ENCODE measurements at regions not wholly inside any gene's neighbourhood (a gene's known extent, or its start where the extent isn't known, plus 50 kb on each side); places are given as distances from the start of the nearest gene placed in this dataset.

GRCh38 chr2:212773808-212774339 lies 235.3 kb upstream of the ERBB4 start:
- H3F3A ChIP-seq (ENCODE audit: low read depth), result no peaks in the 10 kb centered on the region
- no peak overlapping the region for H3K4me3 ChIP-seq (ENCODE audit: low read length, poor library complexity, severe bottlenecking)
- H3K4me2 ChIP-seq (ENCODE audit: low read depth, low read length, poor library complexity, severe bottlenecking), result no peak overlapping the region
- no peaks in the 10 kb centered on the region for H3K36me3 ChIP-seq (ENCODE audit: insufficient read depth, low read length)
- no peaks in the 10 kb centered on the region for H3K9me2 ChIP-seq (replicated peaks; ENCODE audit: low read depth, low read length)
- H3K27me3 ChIP-seq (ENCODE audit: insufficient read depth, low read length, poor library complexity, severe bottlenecking), result no peaks in the 10 kb centered on the region
- no peaks in the 10 kb centered on the region for H3K79me2 ChIP-seq (ENCODE audit: insufficient read depth, low read length)
- no peaks in the 10 kb centered on the region for H4K20me1 ChIP-seq (ENCODE audit: insufficient read depth, low read length, poor library complexity, severe bottlenecking)
- H3K9ac ChIP-seq (ENCODE audit: low read depth, low read length, poor library complexity, severe bottlenecking), result no peak overlapping the region
- no peaks in the 10 kb centered on the region for H3K9me3 ChIP-seq (ENCODE audit: insufficient read depth, low read depth, low read length)
- TF ChIP-seq CTCF (conservative IDR thresholded peaks at IDR 0.05; ENCODE audit: low read length) (no peak), EZH2phosphoT487 (IDR thresholded peaks at IDR 0.05; ENCODE audit: borderline replicate concordance) (no peak)
- no peak overlapping the region for H2AFZ ChIP-seq (ENCODE audit: low read length)
- H3K4me1 ChIP-seq (ENCODE audit: insufficient read depth, low read length, poor library complexity, severe bottlenecking), result peaks cover 11% of the 10 kb centered on the region

- no peak overlapping the region for H2AFZ ChIP-seq (ENCODE audit: low read length)
- no peaks in the 10 kb centered on the region for H3F3A ChIP-seq (ENCODE audit: low read depth)
- no peak overlapping the region for H3K9ac ChIP-seq (ENCODE audit: low read depth, low read length, poor library complexity, severe bottlenecking)
- no peak overlapping the region for H3K4me2 ChIP-seq (ENCODE audit: low read depth, low read length, poor library complexity, severe bottlenecking)
- H3K9me3 ChIP-seq (ENCODE audit: insufficient read depth, low read depth, low read length), result no peaks in the 10 kb centered on the region
- no peak overlapping the region for H3K4me3 ChIP-seq (ENCODE audit: low read length, poor library complexity, severe bottlenecking)
- no peaks in the 10 kb centered on the region for H3K4me1 ChIP-seq (ENCODE audit: insufficient read depth, low read length, poor library complexity, severe bottlenecking)
- no peaks in the 10 kb centered on the region for H3K36me3 ChIP-seq (ENCODE audit: insufficient read depth, low read length)
- H4K20me1 ChIP-seq (ENCODE audit: insufficient read depth, low read length, poor library complexity, severe bottlenecking), result no peaks in the 10 kb centered on the region
- no peaks in the 10 kb centered on the region for H3K27me3 ChIP-seq (ENCODE audit: insufficient read depth, low read length, poor library complexity, severe bottlenecking)
- no peaks in the 10 kb centered on the region for H3K9me2 ChIP-seq (replicated peaks; ENCODE audit: low read depth, low read length)
- no peak for TF ChIP-seq CTCF (conservative IDR thresholded peaks at IDR 0.05; ENCODE audit: low read length)
- TF ChIP-seq EZH2phosphoT487 (IDR thresholded peaks at IDR 0.05; ENCODE audit: borderline replicate concordance), result no peak
- no peaks in the 10 kb centered on the region for H3K79me2 ChIP-seq (ENCODE audit: insufficient read depth, low read length)
These were observed 231.6 kb upstream of the ERBB4 start for GRCh38 chr2:212770240-212770639.

DNA sequence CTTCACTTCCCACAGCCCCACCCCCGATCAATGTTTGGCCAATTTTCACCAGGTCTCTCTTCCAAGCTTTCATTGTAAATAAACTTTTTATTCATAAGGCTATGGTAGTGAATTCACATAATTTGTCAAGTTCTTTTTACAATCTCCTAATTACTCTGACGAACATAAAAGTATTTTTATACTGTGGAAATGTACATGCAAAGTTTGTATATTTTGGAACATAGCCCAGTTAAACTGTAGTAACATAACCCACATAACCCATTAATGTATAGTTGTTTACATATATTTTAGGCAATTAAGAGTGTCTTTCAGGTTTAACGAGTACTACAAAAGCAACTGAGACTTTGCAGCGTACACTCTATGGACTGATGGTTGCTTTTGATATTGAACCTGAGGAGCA lies 228.3 kb upstream of the ERBB4 start:
- no peak overlapping the region for H3K4me3 ChIP-seq (ENCODE audit: low read length, poor library complexity, severe bottlenecking)
- H2AFZ ChIP-seq (ENCODE audit: low read length), result no peak overlapping the region
- no peaks in the 10 kb centered on the region for H3K9me2 ChIP-seq (replicated peaks; ENCODE audit: low read depth, low read length)
- no peaks in the 10 kb centered on the region for H3F3A ChIP-seq (ENCODE audit: low read depth)
- no peak overlapping the region for H3K9ac ChIP-seq (ENCODE audit: low read depth, low read length, poor library complexity, severe bottlenecking)
- no peaks in the 10 kb centered on the region for H3K79me2 ChIP-seq (ENCODE audit: insufficient read depth, low read length)
- no peaks in the 10 kb centered on the region for H3K9me3 ChIP-seq (ENCODE audit: insufficient read depth, low read depth, low read length)
- TF ChIP-seq CTCF (conservative IDR thresholded peaks at IDR 0.05; ENCODE audit: low read length) (no peak), EZH2phosphoT487 (IDR thresholded peaks at IDR 0.05; ENCODE audit: borderline replicate concordance) (no peak)
- H3K4me2 ChIP-seq (ENCODE audit: low read depth, low read length, poor library complexity, severe bottlenecking), result no peak overlapping the region
- no peaks in the 10 kb centered on the region for H4K20me1 ChIP-seq (ENCODE audit: insufficient read depth, low read length, poor library complexity, severe bottlenecking)
- H3K36me3 ChIP-seq (ENCODE audit: insufficient read depth, low read length), result no peaks in the 10 kb centered on the region
- H3K27me3 ChIP-seq (ENCODE audit: insufficient read depth, low read length, poor library complexity, severe bottlenecking), result no peaks in the 10 kb centered on the region
- H3K4me1 ChIP-seq (ENCODE audit: insufficient read depth, low read length, poor library complexity, severe bottlenecking), result no peaks in the 10 kb centered on the region
